ENCODE measurements at regions not wholly inside any gene's neighbourhood (a gene's known extent, or its start where the extent isn't known, plus 50 kb on each side); places are given as distances from the start of the nearest gene placed in this dataset.

DNA sequence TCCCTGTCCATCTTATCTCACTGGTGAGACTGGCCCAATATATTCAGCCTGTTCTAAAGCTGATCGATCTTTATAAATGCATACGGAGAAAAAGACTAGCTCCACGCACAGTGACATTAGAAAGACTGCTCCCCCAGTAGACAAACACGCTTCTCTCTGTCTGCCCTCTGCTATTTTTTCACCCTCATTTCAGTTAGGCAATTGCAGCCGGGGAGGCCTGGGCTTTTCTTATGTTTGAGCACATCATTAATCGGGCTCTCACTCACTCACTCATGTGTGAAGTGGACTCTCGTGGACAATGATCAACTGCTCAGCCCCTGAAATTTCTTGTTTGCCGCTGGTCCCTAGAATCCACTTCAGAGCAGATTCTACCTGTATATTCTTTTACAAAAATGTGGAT lies 824.7 kb upstream of the TENM3 start:
- Histone ChIP-seq H3K4me1 (peaks cover 0 to 4% (median 0%) of the 10 kb centered on the region in 9 donors), H3K9me3 (peaks cover 0 to 11% (median 0%) of the 10 kb centered on the region in 11 donors), H3K27me3 (no peaks in the 10 kb centered on the region), H3K36me3 (no peaks in the 10 kb centered on the region), H3K4me3 (no peak overlapping the region), H3K27ac (no peak overlapping the region)
- intact Hi-C loops (cut with DNase I) = no loop called here
- no peak for DNase-seq
- TF ChIP-seq CTCF (IDR thresholded peaks at IDR 0.05) = no peak
- WGBS, 2 donors = 84 to 88% methylated on average over 8 of the region's 8 CpGs
- no peak for ATAC-seq

DNA sequence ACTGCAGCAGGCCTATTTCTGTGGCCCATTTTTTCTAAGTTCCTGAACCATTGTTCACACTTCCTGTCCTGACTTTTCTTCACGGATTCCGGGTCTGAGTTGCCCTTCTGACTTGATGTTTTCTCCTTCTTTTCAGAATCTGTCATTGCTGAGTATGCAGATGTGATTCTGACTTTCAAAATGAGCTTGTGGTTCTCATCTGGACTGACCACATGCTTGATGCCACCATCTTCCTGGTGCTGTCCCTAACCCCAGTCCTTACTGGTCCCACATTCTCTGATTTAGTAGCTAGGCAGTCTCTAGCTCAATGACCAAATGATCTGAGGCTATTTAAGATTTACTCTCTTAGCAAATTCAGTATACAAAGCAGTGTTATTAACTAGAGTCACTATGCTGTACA lies 822.3 kb upstream of the TENM3 start:
- intact Hi-C loops (cut with DNase I) = no loop called here
- DNase-seq (no peak), ATAC-seq (no peak)
- peaks cover 0 to 4% (median 0%) of the 10 kb centered on the region in 9 donors for H3K4me1 ChIP-seq
- peaks cover 0 to 1% (median 0%) of the 10 kb centered on the region in 11 donors for H3K9me3 ChIP-seq
- no peak overlapping the region for H3K27ac ChIP-seq
- H3K27me3 ChIP-seq = no peaks in the 10 kb centered on the region
- no peak overlapping the region for H3K4me3 ChIP-seq
- 48 to 71% methylated on average over 2 of the region's 2 CpGs for WGBS, 2 donors
- TF ChIP-seq CTCF (IDR thresholded peaks at IDR 0.05) = no peak
- H3K36me3 ChIP-seq = no peaks in the 10 kb centered on the region

DNA sequence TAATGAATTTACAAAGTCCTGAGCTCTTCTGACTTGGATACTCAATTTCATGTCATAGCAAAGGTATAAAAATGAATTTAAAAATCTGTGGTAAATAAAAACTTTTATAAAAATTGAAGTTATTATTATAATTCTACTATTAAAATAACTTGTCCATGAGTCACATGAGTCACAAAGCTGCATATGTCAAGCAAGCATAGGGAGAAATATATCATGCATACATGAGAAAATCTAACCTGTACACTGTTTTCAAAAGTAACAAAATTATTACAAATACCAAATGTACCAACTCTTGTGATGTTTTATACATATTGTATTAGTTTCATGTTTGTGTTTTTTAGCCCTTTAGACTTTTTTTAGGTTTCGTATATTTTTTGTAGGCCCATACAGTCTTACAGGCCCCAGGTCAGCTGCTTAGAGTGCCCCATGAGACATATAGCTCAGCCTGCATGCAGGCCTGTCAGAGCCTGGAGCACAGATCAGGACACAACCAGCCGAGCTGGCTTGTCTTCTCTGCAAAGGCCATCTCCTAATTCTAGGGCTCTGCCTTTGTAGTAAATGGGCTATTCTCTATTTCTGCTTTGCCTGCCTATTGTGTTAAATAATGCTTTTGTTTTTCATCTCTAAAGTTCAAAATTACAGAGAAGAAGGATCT lies 818.7 kb upstream of the TENM3 start:
- DNase-seq = no peak
- Histone ChIP-seq H3K9me3 (no peaks in the 10 kb centered on the region), H3K4me1 (no peaks in the 10 kb centered on the region), H3K27me3 (no peaks in the 10 kb centered on the region), H3K4me3 (no peak overlapping the region), H3K27ac (no peak overlapping the region), H3K36me3 (no peaks in the 10 kb centered on the region)
- WGBS, 2 donors = 78 to 82% methylated on average over 2 of the region's 2 CpGs
- no peak for TF ChIP-seq CTCF (IDR thresholded peaks at IDR 0.05)
- intact Hi-C loops (cut with DNase I) = no loop called here
- ATAC-seq = no peak

GRCh38 chr4:181427076-181427475 lies 816.1 kb upstream of the TENM3 start:
- DNase-seq = no peak
- Histone ChIP-seq H3K36me3 (no peaks in the 10 kb centered on the region), H3K9me3 (no peaks in the 10 kb centered on the region), H3K4me1 (no peaks in the 10 kb centered on the region), H3K27ac (no peak overlapping the region), H3K4me3 (no peak overlapping the region), H3K27me3 (no peaks in the 10 kb centered on the region)
- TF ChIP-seq CTCF (IDR thresholded peaks at IDR 0.05) = no peak
- ATAC-seq = no peak
- 54 to 66% methylated on average over 3 of the region's 3 CpGs for WGBS, 2 donors
- intact Hi-C loops (cut with DNase I) = no loop called here
